ENCODE measurements at regions not wholly inside any gene's neighbourhood (a gene's known extent, or its start where the extent isn't known, plus 50 kb on each side); places are given as distances from the start of the nearest gene placed in this dataset.

DNA sequence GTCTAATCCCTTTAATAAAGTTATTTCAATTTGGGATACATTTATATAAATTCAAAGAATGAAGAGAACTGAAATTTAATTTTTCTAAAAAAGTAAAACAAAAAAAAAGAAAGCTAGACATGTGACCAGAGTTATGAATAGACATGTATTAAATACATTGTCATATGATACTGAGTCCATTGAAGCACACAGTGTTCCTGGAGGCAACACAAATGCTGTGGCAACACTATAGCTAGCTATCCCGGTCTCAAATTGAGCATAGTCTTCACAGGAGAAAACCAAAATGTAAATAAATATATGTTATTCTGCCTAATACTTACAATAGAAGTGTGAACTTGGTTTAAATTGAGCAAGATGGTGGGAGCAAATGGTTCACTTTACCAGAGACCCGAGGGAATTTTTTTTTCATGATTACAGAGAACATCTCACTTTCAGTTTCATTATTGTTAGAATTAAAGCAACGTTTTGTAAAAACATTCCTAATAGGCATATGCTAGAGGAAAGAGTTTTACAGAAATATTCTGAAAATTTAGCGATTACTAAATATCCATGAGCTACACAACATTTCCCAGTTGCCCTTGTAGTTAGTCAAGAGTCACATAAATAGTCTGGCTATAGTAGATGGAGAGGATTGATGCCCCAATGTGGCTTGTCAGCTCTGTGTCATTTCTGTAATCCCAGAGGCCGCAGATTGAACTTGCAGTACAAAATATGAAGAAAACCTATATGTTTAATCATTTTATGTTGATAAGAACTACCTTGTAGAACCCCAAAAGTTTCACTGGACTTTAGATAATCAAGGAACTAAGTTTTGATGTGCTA is 775.7 kb upstream of the SPRY2 start:
- ChIA-PET SMC1A (ENCODE audit: uncharacterized antibody, unreplicated experiment) (interaction anchor here (0.7 to 1.1 kb wide), 5 partner anchors 13 to 289 kb away, joined by 3 to 5 read pairs (median 3); no protein-coding TSS in a partner anchor), CTCF (interaction anchor here (1.1 to 1.4 kb wide), 2 partner anchors 9 to 99 kb away, joined by 3 to 4 read pairs; no protein-coding TSS in a partner anchor), POLR2A (interaction anchor here (0.6 to 1.0 kb wide), 2 partner anchors 72 to 776 kb away, joined by 3 read pairs; partner anchors contain the start of gene SPRY2), RAD21 (ENCODE audit: unreplicated experiment) (interaction anchor here (0.7 kb wide), 1 partner anchor 9 kb away, joined by 3 read pairs; no protein-coding TSS in a partner anchor)
- in situ Hi-C loops (cut with MboI) (no loop called here), intact Hi-C loops (cut with micrococcal nuclease; ENCODE audit: unreplicated experiment) (no loop called here)
- no peaks in the 10 kb centered on the region for H3K9me3 ChIP-seq (replicated peaks; ENCODE audit: control insufficient read depth, insufficient read depth, low read length)
- no peak overlapping the region for H2AFZ ChIP-seq (ENCODE audit: control insufficient read depth, low read depth, low read length)
- TF ChIP-seq RAD51 (IDR thresholded peaks at IDR 0.05) (peak; percentile 9; the same call in 1 of the 2 replicates), ZNF384 (IDR thresholded peaks at IDR 0.05; ENCODE audit: borderline replicate concordance, low read depth, low read length) (peak; percentile 49; the same call in 1 of the 2 replicates), RBBP5 (conservative IDR thresholded peaks at IDR 0.05) (no peak), MEF2B (IDR thresholded peaks at IDR 0.05; ENCODE audit: partially characterized antibody, poor library complexity, severe bottlenecking) (peak; percentile 51), MTA2 (IDR thresholded peaks at IDR 0.05; ENCODE audit: low read depth) (no peak), WRNIP1 (IDR thresholded peaks at IDR 0.05; ENCODE audit: borderline replicate concordance, low read depth, low read length) (no peak), ATF7 (IDR thresholded peaks at IDR 0.05; ENCODE audit: low read depth) (no peak), POLR2AphosphoS2 (IDR thresholded peaks at IDR 0.05; ENCODE audit: low read depth, low read length) (no peak)
- TF ChIP-seq, protein P1, sequence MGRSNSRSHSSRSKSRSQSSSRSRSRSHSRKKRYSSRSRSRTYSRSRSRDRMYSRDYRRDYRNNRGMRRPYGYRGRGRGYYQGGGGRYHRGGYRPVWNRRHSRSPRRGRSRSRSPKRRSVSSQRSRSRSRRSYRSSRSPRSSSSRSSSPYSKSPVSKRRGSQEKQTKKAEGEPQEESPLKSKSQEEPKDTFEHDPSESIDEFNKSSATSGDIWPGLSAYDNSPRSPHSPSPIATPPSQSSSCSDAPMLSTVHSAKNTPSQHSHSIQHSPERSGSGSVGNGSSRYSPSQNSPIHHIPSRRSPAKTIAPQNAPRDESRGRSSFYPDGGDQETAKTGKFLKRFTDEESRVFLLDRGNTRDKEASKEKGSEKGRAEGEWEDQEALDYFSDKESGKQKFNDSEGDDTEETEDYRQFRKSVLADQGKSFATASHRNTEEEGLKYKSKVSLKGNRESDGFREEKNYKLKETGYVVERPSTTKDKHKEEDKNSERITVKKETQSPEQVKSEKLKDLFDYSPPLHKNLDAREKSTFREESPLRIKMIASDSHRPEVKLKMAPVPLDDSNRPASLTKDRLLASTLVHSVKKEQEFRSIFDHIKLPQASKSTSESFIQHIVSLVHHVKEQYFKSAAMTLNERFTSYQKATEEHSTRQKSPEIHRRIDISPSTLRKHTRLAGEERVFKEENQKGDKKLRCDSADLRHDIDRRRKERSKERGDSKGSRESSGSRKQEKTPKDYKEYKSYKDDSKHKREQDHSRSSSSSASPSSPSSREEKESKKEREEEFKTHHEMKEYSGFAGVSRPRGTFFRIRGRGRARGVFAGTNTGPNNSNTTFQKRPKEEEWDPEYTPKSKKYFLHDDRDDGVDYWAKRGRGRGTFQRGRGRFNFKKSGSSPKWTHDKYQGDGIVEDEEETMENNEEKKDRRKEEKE (IDR thresholded peaks at IDR 0.05) = no peak
- peak; percentile 77 for ATAC-seq
- H3K4me2 ChIP-seq (ENCODE audit: control insufficient read depth, insufficient read depth) = no peak overlapping the region
- H3K4me3 ChIP-seq = 0 out of 2 replicates have a peak overlapping the region, but pooled peaks have one; percentile 17
- FAIRE-seq = no peak
- H4K20me1 ChIP-seq (ENCODE audit: control insufficient read depth, insufficient read depth) = no peaks in the 10 kb centered on the region
- no peak for DNase-seq (ENCODE audit: low read depth, low spot score)
- WGBS (ENCODE audit: insufficient coverage, insufficient replicate concordance, low lambda C conversion rate, missing lambda C conversion rate) = 25% methylated on average over 5 of the region's 5 CpGs
- no peak overlapping the region for H3K27ac ChIP-seq (ENCODE audit: control insufficient read depth, insufficient read depth)
- no peaks in the 10 kb centered on the region for H3K79me2 ChIP-seq (ENCODE audit: control insufficient read depth, insufficient read depth, low read length)
- H3K27me3 ChIP-seq (replicated peaks in 1 of 2; ENCODE audit: control insufficient read depth in 2 of 2, insufficient read depth in 2 of 2, low read length in 1 of 2) = no peaks in the 10 kb centered on the region
- BruUV-seq (replicated peaks) = no TSS peak
- H3K4me1 ChIP-seq (ENCODE audit: control insufficient read depth, insufficient read depth, low read length) = no peaks in the 10 kb centered on the region
- H3K9ac ChIP-seq (ENCODE audit: control insufficient read depth, insufficient read depth, low read length) = no peak overlapping the region
- no peaks in the 10 kb centered on the region for H3K36me3 ChIP-seq (ENCODE audit: control insufficient read depth in 2 of 2, insufficient read depth in 2 of 2, low read length in 1 of 2)

Data from GM12878 (cell line).